Stomach (tissue), 8 donors: ENCODE measurements at regions not wholly inside any gene's neighbourhood (a gene's known extent, or its start where the extent isn't known, plus 50 kb on each side); places are given as distances from the start of the nearest gene placed in this dataset.
"Not testable (repeated sequence)": the region's sequence is repeated elsewhere in the genome, so short reads cannot be mapped to it uniquely, and the experiment has no call there.

Source experiments
- DNase-seq, 2 donors: peaks; one replicate each; pipeline versions ENCODE4 v3.0.0 to v3.0.0-alpha.2; 2013 to 2019
- H3K27ac ChIP-seq, 5 donors: fragments of 200-600 bp in 4 of 5; sonication (generic) in 4 of 5; one replicate each; pipeline ENCODE4 v1.5.1; 2013 to 2019; ENCODE audit warnings: mild to moderate bottlenecking in 1 of 5, moderate library complexity in 1 of 5
- H3K27me3 ChIP-seq, 3 donors: fragments of 200-600 bp; sonication (generic); one replicate each; pipeline ENCODE4 v1.5.1; 2017 to 2019; ENCODE audit warnings: mixed run types in 1 of 3
- H3K36me3 ChIP-seq, 4 donors: fragments of 200-600 bp; sonication (generic); 1 replicate in 3 of 4; 2 replicates in 1 of 4; pipeline ENCODE4 v1.5.1; 2016 to 2019
- H3K4me1 ChIP-seq, 4 donors: fragments of 200-600 bp; sonication (generic); one replicate each; pipeline ENCODE4 v1.5.1; 2016 to 2019
- H3K4me3 ChIP-seq, 4 donors: fragments of 200-600 bp; sonication (generic) in 3 of 4; one replicate each; pipeline ENCODE4 v1.5.1; 2016 to 2019; ENCODE audit warnings: mild to moderate bottlenecking in 1 of 4
- H3K9me3 ChIP-seq, 4 donors: fragments of 200-600 bp; sonication (generic); one replicate each; pipeline ENCODE4 v1.5.1; 2016 to 2019
- CTCF ChIP-seq, 7 experiments: fragments of 450-650 bp in 4 of 7; fragments of 200-600 bp in 3 of 7; sonication (generic) in 3 of 7; IDR thresholded peaks; one replicate each; pipeline ENCODE4 v1.5.1; 2016 to 2019; ENCODE audit warnings: antibody characterized with exemption in 7 of 7, control low read depth in 2 of 7, mild to moderate bottlenecking in 1 of 7
- EP300 ChIP-seq: sonication (generic); formaldehyde crosslinking; IDR thresholded peaks from one replicate; pipeline ENCODE4 v1.6.1; 2017; ENCODE audit warnings: antibody characterized with exemption
- POLR2A ChIP-seq, 4 donors: fragments of 450-650 bp; IDR thresholded peaks; one replicate each; pipeline ENCODE4 v1.6.1; 2016; ENCODE audit warnings: antibody characterized with exemption in 4 of 4, control low read depth in 2 of 4, mild to moderate bottlenecking in 1 of 4, moderate library complexity in 1 of 4
- POLR2AphosphoS5 ChIP-seq, 3 donors: sonication (generic); formaldehyde crosslinking; IDR thresholded peaks; one replicate each; pipeline ENCODE4 v1.6.1; 2016; ENCODE audit warnings: antibody characterized with exemption in 3 of 3
- WGBS, 5 donors: extraction: QIAGEN DNeasy Blood & Tissue Kit in 3 of 5; methylation state at CpG; one replicate each; pipeline versions ENCODE4 v1.1.5 to v1.1.7; 2013 to 2018; 5-methylcytosine and 5-hydroxymethylcytosine counted together
- intact Hi-C: fragments of 100-400 bp; cut with DNase I; formaldehyde crosslinking; loops from one replicate; pipeline ENCODE4 v1.15.1; 2023; ENCODE audit warnings: low total_unique reads
- donor health status: healthy with polysubstance abuse.
- donor health status: Bipolar disorder and iron deficiency.
- donor health status: healthy.

DNA sequence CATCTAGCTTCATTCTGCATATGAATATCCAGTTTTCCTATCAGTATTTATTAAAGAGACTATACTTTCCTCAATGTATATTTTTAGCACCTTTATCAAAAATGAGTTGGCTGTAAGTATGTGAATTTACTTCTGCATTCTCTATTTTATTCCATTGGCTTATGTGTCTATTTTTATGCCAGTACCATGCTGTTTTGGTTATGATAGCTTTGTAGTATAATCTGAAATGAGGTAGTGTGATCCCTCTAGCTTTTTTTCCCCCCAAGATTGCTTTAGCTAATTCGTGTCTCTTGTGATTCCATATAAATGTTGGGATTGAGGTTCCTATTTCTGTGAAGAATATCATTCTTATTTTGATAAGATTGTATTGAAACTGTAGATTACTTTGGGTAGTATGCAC, 469.1 kb upstream of the MAP3K7 start:
- no peak for TF ChIP-seq CTCF (IDR thresholded peaks at IDR 0.05)
- TF ChIP-seq EP300, result no peak
- no peak for TF ChIP-seq POLR2AphosphoS5 (IDR thresholded peaks at IDR 0.05)
- no peak for TF ChIP-seq POLR2A (IDR thresholded peaks at IDR 0.05)
- intact Hi-C loops, result no loop called here
- Histone ChIP-seq H3K4me3 (no peak overlapping the region), H3K4me1 (no peaks in the 10 kb centered on the region), H3K36me3 (no peaks in the 10 kb centered on the region), H3K27ac (no peak overlapping the region), H3K9me3 (peaks cover 0 to 17% (median 8%) of the 10 kb centered on the region in 4 donors), H3K27me3 (no peaks in the 10 kb centered on the region)
- WGBS, 5 donors, result 26 to 53% (median 41%) methylated on average over 1 of the region's 1 CpG
- DNase-seq, result no peak

GRCh38 chr6:91052473-91053450, 465.9 kb upstream of the MAP3K7 start:
- H3K36me3 ChIP-seq, H3K27ac ChIP-seq, H3K27me3 ChIP-seq, H3K4me1 ChIP-seq, DNase-seq, intact Hi-C loops, H3K4me3 ChIP-seq: not testable (repeated sequence)
- H3K9me3 ChIP-seq, result peaks cover 0 to 12% (median 2%) of the 10 kb centered on the region in 4 donors
- 88 to 97% (median 91%) methylated on average over 19 to 31 of the region's 33 CpGs for WGBS, 5 donors

DNA sequence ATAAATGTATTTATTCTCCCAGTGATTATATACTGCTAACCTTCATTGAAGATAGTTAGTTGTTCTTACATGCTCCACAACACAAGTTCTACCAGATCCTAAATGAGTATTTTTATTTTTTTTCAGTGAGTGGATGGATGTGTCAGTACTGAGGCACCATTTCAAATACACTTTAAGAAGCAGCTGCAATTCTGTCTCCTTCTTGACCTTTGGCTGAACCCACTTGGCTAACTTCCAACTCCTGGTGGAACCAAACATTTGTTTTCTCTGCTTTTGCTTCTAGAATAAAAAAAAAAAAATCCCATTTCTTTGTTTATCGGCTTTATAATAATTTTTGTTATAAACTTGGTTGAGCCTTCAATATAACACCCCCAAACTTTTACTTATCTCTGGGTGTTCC, 458.3 kb upstream of the MAP3K7 start:
- Histone ChIP-seq H3K27me3 (no peaks in the 10 kb centered on the region), H3K27ac (no peak overlapping the region), H3K4me3 (no peak overlapping the region), H3K9me3 (no peaks in the 10 kb centered on the region), H3K36me3 (no peaks in the 10 kb centered on the region), H3K4me1 (no peaks in the 10 kb centered on the region)
- intact Hi-C loops, result no loop called here
- WGBS, 5 donors, result 56 to 78% (median 68%) methylated on average over 1 of the region's 1 CpG
- TF ChIP-seq EP300 (no peak), CTCF (IDR thresholded peaks at IDR 0.05) (no peak), POLR2AphosphoS5 (IDR thresholded peaks at IDR 0.05) (no peak), POLR2A (IDR thresholded peaks at IDR 0.05) (no peak)
- peak in 1 of 2 donors; percentile 73 for DNase-seq

DNA sequence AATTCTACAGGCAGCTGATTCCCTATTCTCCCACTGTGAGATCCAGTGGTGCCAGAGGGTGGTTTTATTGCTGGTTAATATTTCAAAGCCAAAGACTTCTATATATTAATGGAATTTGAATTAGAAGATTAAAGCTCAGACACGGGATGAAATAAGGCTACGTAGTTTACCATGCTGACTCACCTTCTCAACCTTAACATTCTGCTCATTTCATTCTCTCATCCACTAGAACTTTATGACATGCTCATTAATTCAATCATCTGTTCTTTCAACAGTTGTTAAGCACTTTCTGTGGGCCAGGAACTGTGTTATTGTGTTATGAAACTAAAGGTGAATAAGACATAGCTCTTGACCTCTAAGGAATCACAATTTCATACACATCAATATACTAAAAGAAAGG, 456.9 kb upstream of the MAP3K7 start:
- TF ChIP-seq POLR2A (IDR thresholded peaks at IDR 0.05), result no peak
- no peak for TF ChIP-seq POLR2AphosphoS5 (IDR thresholded peaks at IDR 0.05)
- no peak for TF ChIP-seq CTCF (IDR thresholded peaks at IDR 0.05)
- TF ChIP-seq EP300, result no peak
- intact Hi-C loops, result no loop called here

DNA sequence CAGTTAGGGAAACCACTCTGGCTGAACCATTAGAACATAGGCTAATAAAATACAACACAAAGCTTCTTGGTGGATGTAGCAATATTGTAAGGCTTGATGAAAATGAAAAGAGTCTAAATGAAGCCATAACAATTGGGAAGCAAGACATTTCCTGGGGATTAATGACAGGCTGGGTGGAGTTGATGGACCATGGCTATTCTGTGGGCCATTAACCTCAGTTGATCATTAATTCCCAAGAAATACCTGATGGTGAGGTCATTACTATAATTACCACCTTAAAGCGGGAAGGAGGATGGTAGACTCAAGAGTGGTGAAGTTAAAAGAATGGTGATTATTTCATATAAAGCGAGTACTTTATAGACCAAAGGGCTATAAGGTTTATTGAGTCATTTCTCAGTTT, 455.8 kb upstream of the MAP3K7 start:
- 80 to 98% (median 86%) methylated on average over 2 of the region's 2 CpGs for WGBS, 5 donors
- intact Hi-C loops, result no loop called here

More for the DNA sequence above, 456.9 kb upstream of the MAP3K7 start:
- Histone ChIP-seq H3K27ac (no peak overlapping the region), H3K4me1 (no peaks in the 10 kb centered on the region), H3K9me3 (no peaks in the 10 kb centered on the region), H3K27me3 (no peaks in the 10 kb centered on the region), H3K36me3 (no peaks in the 10 kb centered on the region), H3K4me3 (no peak overlapping the region)
- no peak for DNase-seq
- 83 to 95% (median 91%) methylated on average over 2 of the region's 2 CpGs for WGBS, 5 donors

More for the DNA sequence above, 455.8 kb upstream of the MAP3K7 start:
- no peaks in the 10 kb centered on the region for H3K27me3 ChIP-seq
- no peak for DNase-seq
- no peak overlapping the region for H3K27ac ChIP-seq
- H3K36me3 ChIP-seq, result no peaks in the 10 kb centered on the region
- H3K9me3 ChIP-seq, result no peaks in the 10 kb centered on the region
- no peaks in the 10 kb centered on the region for H3K4me1 ChIP-seq
- no peak overlapping the region for H3K4me3 ChIP-seq
- TF ChIP-seq POLR2AphosphoS5 (IDR thresholded peaks at IDR 0.05) (no peak), CTCF (IDR thresholded peaks at IDR 0.05) (no peak), POLR2A (IDR thresholded peaks at IDR 0.05) (no peak), EP300 (no peak)
